Skeletal muscle cell (primary cell): ENCODE measurements at regions not wholly inside any gene's neighbourhood (a gene's known extent, or its start where the extent isn't known, plus 50 kb on each side); places are given as distances from the start of the nearest gene placed in this dataset.

Source experiments
- DNase-seq: peaks from one replicate; pipeline ENCODE4 v3.0.0-alpha.2; 2010; ENCODE audit warnings: low read depth
- H3K4me3 ChIP-seq: 2 replicates; pipeline ENCODE4 v1.5.1; 2011; ENCODE audit warnings: low read depth, mild to moderate bottlenecking, control low read depth, low read length, moderate library complexity

GRCh38 chr3:159534496-159534895 lies 454.1 kb upstream of the IL12A start:
- no peak for DNase-seq
- no peak overlapping the region for H3K4me3 ChIP-seq

DNA sequence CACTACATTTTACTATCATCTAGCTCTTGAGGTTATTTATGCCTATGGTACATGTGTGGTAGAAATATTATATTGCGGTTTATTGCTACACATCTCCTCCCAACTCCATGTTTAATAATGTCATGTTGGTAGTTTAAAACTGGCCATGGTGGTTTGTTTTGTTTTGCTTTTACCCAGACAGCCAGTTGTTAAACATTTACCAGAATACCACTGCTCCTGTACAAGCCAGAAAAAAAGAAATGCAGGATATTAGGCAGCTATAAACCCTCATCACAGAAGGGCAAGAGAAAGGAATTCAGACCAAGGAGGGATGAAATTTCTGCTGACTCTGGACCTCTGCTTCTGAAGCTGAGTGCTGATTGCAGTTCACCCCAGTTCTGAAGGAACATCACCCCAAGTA lies 451.8 kb upstream of the IL12A start:
- no peak overlapping the region for H3K4me3 ChIP-seq
- no peak for DNase-seq

GRCh38 chr3:159538507-159538906 lies 450.1 kb upstream of the IL12A start:
- H3K4me3 ChIP-seq = no peak overlapping the region
- DNase-seq = no peak

DNA sequence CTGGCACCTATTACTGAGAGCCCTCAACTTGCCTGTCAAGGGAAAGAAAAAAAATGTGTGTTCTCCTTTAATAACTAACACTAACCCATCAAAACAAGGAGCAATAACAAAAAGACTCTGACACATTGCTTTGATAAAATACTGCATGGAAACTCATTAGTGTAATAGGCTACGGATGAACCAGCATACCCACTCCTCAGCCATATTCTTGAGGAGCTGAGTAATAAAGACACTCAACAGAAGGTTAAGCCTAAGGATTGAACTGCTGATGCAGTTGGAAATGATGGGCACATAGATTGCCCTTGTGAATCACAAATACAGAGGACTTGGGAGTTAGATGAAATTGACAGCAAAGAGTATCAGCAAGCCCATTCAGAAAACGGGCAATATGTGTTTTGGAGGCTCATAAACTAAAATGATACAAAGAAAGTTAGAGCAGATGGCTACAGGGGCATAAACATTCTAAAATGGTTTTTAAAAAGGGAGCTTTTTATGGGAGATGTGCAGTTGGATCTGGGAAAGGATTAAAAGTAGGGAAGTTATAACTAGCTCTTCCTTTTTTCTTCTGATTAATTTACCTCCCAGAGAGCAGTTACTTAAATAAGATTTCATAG lies 447.6 kb upstream of the IL12A start:
- no peak overlapping the region for H3K4me3 ChIP-seq
- DNase-seq = no peak

- no peak overlapping the region for H3K4me3 ChIP-seq
- peak; percentile 5 for DNase-seq
These were observed 439.8 kb upstream of the IL12A start for GRCh38 chr3:159548675-159549335.

- no peak overlapping the region for H3K4me3 ChIP-seq
- no peak for DNase-seq
These were observed 433.4 kb upstream of the IL12A start for GRCh38 chr3:159555205-159555604.

DNA sequence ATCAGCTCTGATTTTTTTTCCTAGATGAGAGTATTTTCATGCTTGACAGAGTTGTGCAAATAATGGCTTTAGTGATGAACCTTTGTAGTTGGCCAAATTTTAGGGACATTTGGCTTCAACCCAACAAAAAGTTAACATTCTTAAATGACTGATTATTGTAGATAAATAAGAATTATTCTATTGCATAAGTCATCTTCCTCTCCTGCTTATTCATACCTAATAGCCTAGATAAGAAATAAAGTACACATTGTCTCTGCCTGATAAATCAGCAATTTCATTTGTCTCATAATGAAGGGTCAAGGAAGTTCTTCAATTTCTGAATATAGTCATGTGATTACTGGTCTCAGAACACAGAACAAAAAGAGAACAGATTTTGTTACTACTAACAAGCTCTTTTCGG lies 428.9 kb upstream of the IL12A start:
- H3K4me3 ChIP-seq = no peak overlapping the region
- no peak for DNase-seq

GRCh38 chr3:159560214-159560979 lies 428.2 kb upstream of the IL12A start:
- H3K4me3 ChIP-seq = no peak overlapping the region
- no peak for DNase-seq

GRCh38 chr3:159565313-159565712 lies 423.3 kb upstream of the IL12A start:
- no peak overlapping the region for H3K4me3 ChIP-seq
- no peak for DNase-seq

GRCh38 chr3:159583662-159584061 lies 405.0 kb upstream of the IL12A start:
- no peak for DNase-seq
- H3K4me3 ChIP-seq = no peak overlapping the region

DNA sequence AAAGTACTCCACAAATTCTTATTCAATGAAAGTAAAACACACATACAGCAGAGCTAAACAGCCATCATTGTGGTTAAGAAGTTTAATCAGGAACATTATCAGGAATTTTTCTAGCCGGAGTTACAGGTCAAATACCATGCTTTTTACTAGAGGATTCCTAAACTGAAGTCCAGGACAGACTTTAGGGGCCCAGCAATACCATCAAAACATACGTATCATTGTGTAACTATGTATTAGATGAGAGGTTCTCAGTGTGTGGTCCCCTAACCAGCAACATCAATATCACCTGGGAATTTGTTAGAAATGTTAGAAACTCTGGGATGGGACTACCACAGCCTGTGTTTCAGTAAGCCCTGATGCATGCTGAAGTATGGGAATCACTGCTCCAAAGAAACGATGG lies 404.2 kb upstream of the IL12A start:
- no peak for DNase-seq
- H3K4me3 ChIP-seq = no peak overlapping the region

GRCh38 chr3:159586571-159587202 lies 401.9 kb upstream of the IL12A start:
- DNase-seq = peak; percentile 7
- no peak overlapping the region for H3K4me3 ChIP-seq

DNA sequence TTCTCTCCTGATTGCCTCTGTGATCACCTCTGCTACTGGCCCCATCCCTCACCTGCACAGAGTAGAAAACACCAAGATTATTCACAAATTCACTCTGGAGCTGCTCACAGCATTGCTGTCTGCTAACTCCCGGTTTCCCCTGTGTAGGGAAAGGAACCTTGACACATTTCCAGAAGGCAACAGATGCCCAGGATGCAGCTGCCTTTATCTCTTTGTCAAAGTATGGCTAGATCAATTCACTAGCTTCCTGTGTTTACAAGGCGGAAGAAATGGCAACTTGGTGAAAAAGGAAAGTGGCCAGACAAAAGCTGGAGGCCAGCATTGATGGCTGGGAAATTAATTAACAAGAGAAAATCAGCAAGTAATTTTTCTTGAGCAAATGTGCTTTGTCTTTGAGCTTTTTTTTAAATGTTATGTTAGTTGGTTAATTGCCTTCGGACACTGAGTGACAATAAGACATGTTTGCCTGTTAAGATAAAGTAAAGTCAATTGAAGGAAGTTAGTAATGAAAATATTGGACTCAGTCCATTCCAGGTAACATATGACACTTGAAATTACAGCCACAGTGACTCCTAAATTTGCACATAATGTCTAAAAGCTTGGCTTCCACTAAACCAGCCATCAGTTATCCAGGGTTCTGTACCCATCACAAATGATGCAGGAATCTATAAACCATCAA lies 394.6 kb upstream of the IL12A start:
- DNase-seq = no peak
- H3K4me3 ChIP-seq = no peak overlapping the region

- H3K4me3 ChIP-seq = no peak overlapping the region
- DNase-seq = no peak
These were observed 388.3 kb upstream of the IL12A start for GRCh38 chr3:159600291-159600690.

- DNase-seq = no peak
- H3K4me3 ChIP-seq = no peak overlapping the region
These were observed 384.5 kb upstream of the IL12A start for GRCh38 chr3:159604151-159604581.

DNA sequence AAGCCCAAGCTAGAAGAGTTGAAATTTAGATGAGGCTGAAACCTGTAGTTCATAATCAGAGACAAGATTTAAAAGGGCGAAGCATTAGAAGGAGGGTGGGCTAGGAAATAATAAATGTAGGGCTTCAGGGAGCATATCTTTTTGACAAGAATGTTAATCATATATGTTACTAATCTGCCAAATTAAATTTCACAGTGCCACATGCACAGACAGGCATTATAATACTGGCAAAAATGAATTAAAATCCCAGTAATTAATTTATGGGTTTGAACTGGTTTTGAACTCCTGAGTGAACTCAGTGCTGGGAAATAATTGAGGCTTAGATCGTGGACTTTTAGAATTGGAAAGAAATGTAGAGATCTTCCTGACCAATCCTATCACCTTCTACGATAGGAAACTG lies 383.5 kb upstream of the IL12A start:
- DNase-seq = no peak
- no peak overlapping the region for H3K4me3 ChIP-seq

GRCh38 chr3:159605776-159606175 lies 382.9 kb upstream of the IL12A start:
- no peak overlapping the region for H3K4me3 ChIP-seq
- DNase-seq = no peak

- DNase-seq = no peak
- H3K4me3 ChIP-seq = no peak overlapping the region
These were observed 380.8 kb upstream of the IL12A start for GRCh38 chr3:159607856-159608255.

DNA sequence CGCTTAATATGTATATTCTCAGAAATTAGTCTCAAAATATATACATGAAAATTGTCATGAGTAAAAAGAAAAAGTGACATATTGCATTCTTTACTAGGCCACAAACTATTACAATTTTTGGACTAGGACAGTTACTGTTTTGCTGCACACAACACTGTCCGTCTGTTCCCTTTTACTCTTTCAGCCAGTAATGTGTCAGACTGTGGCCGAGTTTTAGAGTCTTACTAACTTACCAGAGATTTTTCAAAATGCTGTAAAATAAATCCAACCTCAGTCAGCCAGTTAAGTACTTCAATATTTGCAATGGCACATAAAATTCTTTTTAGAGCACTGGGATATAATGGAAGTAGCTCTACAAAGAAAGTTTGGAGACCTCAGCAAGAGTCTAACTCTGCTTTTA lies 380.3 kb upstream of the IL12A start:
- H3K4me3 ChIP-seq = no peak overlapping the region
- DNase-seq = no peak

DNA sequence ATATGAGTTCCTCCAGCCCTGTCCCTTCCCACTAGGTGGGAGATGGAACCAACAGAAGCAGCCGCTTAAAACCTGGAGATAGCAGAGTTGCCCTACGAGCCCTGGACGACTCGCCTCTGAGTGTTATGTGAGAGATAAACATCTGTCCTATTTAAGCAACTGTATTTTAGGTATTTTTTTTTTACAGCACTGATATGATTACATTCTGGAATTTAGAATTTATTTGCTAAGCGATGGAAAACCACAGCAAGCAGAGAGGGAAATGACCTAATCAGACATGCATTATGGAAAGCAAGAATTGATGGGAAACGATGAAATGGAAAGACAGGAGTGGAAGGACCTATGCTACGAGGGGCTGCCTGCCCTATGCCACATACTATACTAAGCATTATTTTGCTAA lies 379.0 kb upstream of the IL12A start:
- H3K4me3 ChIP-seq = no peak overlapping the region
- DNase-seq = no peak
